ENCODE measurements at regions not wholly inside any gene's neighbourhood (a gene's known extent, or its start where the extent isn't known, plus 50 kb on each side); places are given as distances from the start of the nearest gene placed in this dataset.
"Not testable (repeated sequence)": the region's sequence is repeated elsewhere in the genome, so short reads cannot be mapped to it uniquely, and the experiment has no call there.

- no peak for DNase-seq
These were observed 239.8 kb downstream of the RBM19 start for GRCh38 chr12:113726254-113726819.

GRCh38 chr12:113725557-113725876 lies 240.6 kb downstream of the RBM19 start:
- DNase-seq, result no peak

- DNase-seq, result no peak
These were observed 241.2 kb downstream of the RBM19 start for GRCh38 chr12:113724794-113725556.

GRCh38 chr12:113723631-113724030 lies 242.5 kb downstream of the RBM19 start:
- no peak for DNase-seq

GRCh38 chr12:113722747-113723146 lies 243.4 kb downstream of the RBM19 start:
- DNase-seq, result no peak

- DNase-seq, result no peak
These were observed 245.5 kb downstream of the RBM19 start for GRCh38 chr12:113720629-113721028.

- DNase-seq, result no peak
These were observed 246.1 kb downstream of the RBM19 start for GRCh38 chr12:113719911-113720591.

- no peak for DNase-seq
These were observed 241.5 kb upstream of the LHX5 start for GRCh38 chr12:113713156-113713555.

- DNase-seq, result no peak
These were observed 240.8 kb upstream of the LHX5 start for GRCh38 chr12:113712481-113712880.

- no peak for DNase-seq
These were observed 238.5 kb upstream of the LHX5 start for GRCh38 chr12:113710216-113710615.

GRCh38 chr12:113709456-113709855 lies 237.8 kb upstream of the LHX5 start:
- no peak for DNase-seq

- DNase-seq, result no peak
These were observed 231.2 kb upstream of the LHX5 start for GRCh38 chr12:113702836-113703235.

- DNase-seq, result no peak
These were observed 230.6 kb upstream of the LHX5 start for GRCh38 chr12:113702276-113702675.

- no peak for DNase-seq
These were observed 229.3 kb upstream of the LHX5 start for GRCh38 chr12:113700943-113701342.

- DNase-seq, result not testable (repeated sequence)
These were observed 228.3 kb upstream of the LHX5 start for GRCh38 chr12:113699984-113700383.

- DNase-seq, result no peak
These were observed 226.8 kb upstream of the LHX5 start for GRCh38 chr12:113698510-113698858.

- DNase-seq, result no peak
These were observed 226.2 kb upstream of the LHX5 start for GRCh38 chr12:113697651-113698509.

GRCh38 chr12:113697104-113697503 lies 225.4 kb upstream of the LHX5 start:
- no peak for DNase-seq

- no peak for DNase-seq
These were observed 222.0 kb upstream of the LHX5 start for GRCh38 chr12:113693693-113694092.

GRCh38 chr12:113689047-113689610 lies 217.5 kb upstream of the LHX5 start:
- DNase-seq, result no peak

GRCh38 chr12:113688313-113688712 lies 216.6 kb upstream of the LHX5 start:
- no peak for DNase-seq

GRCh38 chr12:113684908-113685782 lies 213.5 kb upstream of the LHX5 start:
- DNase-seq, result no peak

Data from hindlimb muscle (tissue), 1 donor.